ENCODE measurements at regions not wholly inside any gene's neighbourhood (a gene's known extent, or its start where the extent isn't known, plus 50 kb on each side); places are given as distances from the start of the nearest gene placed in this dataset.

DNA sequence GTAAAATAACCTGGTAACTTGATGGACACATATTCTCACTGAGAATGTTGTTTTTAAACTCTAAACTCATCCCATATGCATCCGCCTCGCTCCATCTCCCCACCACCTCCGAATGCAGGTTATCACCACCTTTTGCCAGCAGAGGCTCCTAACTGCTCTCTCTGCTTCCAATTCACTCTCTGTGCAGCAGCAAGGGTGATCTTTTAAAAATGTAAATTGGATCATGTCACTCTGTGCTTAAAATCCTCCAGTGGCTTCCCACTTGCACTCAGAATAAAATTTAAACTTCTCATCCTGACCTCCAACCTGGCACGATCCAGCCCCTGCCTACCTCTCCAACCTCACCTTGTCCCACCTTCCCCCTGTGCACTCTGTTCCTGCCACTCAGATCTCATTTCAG lies 317.2 kb downstream of the ZSWIM6 start:
- BruUV-seq (replicated peaks): no TSS peak
- intact Hi-C loops (cut with micrococcal nuclease; ENCODE audit: unreplicated experiment): no loop called here

DNA sequence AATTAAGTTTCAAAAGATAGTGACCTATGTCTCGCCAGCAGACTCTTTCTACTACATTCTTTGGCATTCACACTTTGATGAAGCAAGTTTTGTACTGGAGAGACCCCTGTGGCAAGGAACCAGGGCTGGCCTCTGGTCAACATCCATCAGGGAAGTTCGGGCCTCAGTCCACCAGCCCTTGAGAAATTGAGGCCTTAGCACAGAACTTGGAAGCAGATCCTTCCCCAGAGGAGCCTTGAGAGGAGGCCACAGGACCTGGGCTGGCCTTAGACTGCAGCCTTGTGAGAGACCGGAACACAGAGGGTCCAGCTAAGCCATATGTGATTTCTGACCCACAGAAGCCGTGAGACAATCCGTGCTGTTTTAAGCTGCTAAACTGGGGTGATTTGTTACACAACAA lies 317.9 kb downstream of the ZSWIM6 start:
- Histone ChIP-seq H3K4me3 (no peak overlapping the region), H4K20me1 (ENCODE audit: insufficient read depth) (no peaks in the 10 kb centered on the region), H3K27ac (no peak overlapping the region), H3F3A (ENCODE audit: insufficient read depth, low read depth) (no peaks in the 10 kb centered on the region), H3K4me2 (no peak overlapping the region), H3K9me3 (ENCODE audit: insufficient read depth, low read depth) (no peaks in the 10 kb centered on the region), H3K4me1 (replicated peaks; ENCODE audit: insufficient read depth) (no peaks in the 10 kb centered on the region), H3K36me3 (ENCODE audit: low read depth) (no peaks in the 10 kb centered on the region), H3K9me2 (ENCODE audit: insufficient read depth) (no peaks in the 10 kb centered on the region), H3K79me2 (ENCODE audit: low read depth) (no peaks in the 10 kb centered on the region), H2AFZ (no peak overlapping the region), H3K27me3 (ENCODE audit: insufficient read depth, low read depth) (peaks cover 14% of the 10 kb centered on the region; the same call in 1 of the 2 replicates)
- no peak for TF ChIP-seq EZH2 (IDR thresholded peaks at IDR 0.05; ENCODE audit: low read depth)
- TF ChIP-seq, protein P1, sequence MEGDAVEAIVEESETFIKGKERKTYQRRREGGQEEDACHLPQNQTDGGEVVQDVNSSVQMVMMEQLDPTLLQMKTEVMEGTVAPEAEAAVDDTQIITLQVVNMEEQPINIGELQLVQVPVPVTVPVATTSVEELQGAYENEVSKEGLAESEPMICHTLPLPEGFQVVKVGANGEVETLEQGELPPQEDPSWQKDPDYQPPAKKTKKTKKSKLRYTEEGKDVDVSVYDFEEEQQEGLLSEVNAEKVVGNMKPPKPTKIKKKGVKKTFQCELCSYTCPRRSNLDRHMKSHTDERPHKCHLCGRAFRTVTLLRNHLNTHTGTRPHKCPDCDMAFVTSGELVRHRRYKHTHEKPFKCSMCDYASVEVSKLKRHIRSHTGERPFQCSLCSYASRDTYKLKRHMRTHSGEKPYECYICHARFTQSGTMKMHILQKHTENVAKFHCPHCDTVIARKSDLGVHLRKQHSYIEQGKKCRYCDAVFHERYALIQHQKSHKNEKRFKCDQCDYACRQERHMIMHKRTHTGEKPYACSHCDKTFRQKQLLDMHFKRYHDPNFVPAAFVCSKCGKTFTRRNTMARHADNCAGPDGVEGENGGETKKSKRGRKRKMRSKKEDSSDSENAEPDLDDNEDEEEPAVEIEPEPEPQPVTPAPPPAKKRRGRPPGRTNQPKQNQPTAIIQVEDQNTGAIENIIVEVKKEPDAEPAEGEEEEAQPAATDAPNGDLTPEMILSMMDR (conservative IDR thresholded peaks at IDR 0.05): no peak
- no TSS peak for BruUV-seq (replicated peaks)
- CTCF ChIA-PET: no interaction called here
- POLR2A ChIA-PET (ENCODE audit: unreplicated experiment): no interaction called here
- DNase-seq: no peak
- intact Hi-C loops (cut with micrococcal nuclease; ENCODE audit: unreplicated experiment): loop anchor here (10.0 kb wide), 1 partner anchor 125 kb away; no protein-coding TSS in a partner anchor

More for the DNA sequence above, 317.2 kb downstream of the ZSWIM6 start:
- no peak for DNase-seq
- Histone ChIP-seq H2AFZ (no peak overlapping the region), H3K4me2 (no peak overlapping the region), H3K9me2 (ENCODE audit: insufficient read depth) (no peaks in the 10 kb centered on the region), H3K79me2 (ENCODE audit: low read depth) (no peaks in the 10 kb centered on the region), H3F3A (ENCODE audit: insufficient read depth, low read depth) (no peaks in the 10 kb centered on the region), H3K27ac (no peak overlapping the region), H3K36me3 (ENCODE audit: low read depth) (no peaks in the 10 kb centered on the region), H3K9me3 (ENCODE audit: insufficient read depth, low read depth) (no peaks in the 10 kb centered on the region), H4K20me1 (ENCODE audit: insufficient read depth) (no peaks in the 10 kb centered on the region), H3K4me1 (replicated peaks; ENCODE audit: insufficient read depth) (no peaks in the 10 kb centered on the region), H3K27me3 (ENCODE audit: insufficient read depth, low read depth) (peaks cover 14% of the 10 kb centered on the region; the same call in 1 of the 2 replicates), H3K4me3 (no peak overlapping the region)
- ChIA-PET POLR2A (ENCODE audit: unreplicated experiment) (no interaction called here), CTCF (no interaction called here)
- no peak for TF ChIP-seq EZH2 (IDR thresholded peaks at IDR 0.05; ENCODE audit: low read depth)
- TF ChIP-seq, protein P1 (conservative IDR thresholded peaks at IDR 0.05): no peak

DNA sequence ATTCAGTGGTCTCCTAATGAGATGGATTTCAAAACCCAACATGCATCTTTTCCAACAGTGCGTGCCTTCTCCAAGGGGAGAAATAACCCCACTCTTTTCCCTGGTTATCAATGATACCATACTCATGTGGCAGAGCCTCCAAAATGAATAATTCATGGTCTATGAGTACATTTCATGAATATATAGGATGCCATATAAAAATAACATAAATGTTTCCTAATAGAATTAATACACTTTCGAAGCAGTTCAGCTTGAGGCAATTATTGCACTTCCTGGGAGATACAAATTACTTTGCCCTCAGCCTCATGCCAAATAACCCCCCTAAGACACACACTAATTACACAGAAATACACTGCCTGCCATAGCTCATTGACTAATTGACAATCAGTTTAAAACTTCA lies 318.6 kb downstream of the ZSWIM6 start:
- no peak for TF ChIP-seq EZH2 (IDR thresholded peaks at IDR 0.05; ENCODE audit: low read depth)
- no peaks in the 10 kb centered on the region for H3K79me2 ChIP-seq (ENCODE audit: low read depth)
- POLR2A ChIA-PET (ENCODE audit: unreplicated experiment): interaction anchor here (0.6 kb wide), 1 partner anchor 317 kb away, joined by 3 read pairs; no protein-coding TSS in a partner anchor
- H2AFZ ChIP-seq: no peak overlapping the region
- no peaks in the 10 kb centered on the region for H4K20me1 ChIP-seq (ENCODE audit: insufficient read depth)
- H3K9me2 ChIP-seq (ENCODE audit: insufficient read depth): no peaks in the 10 kb centered on the region
- H3K27me3 ChIP-seq (ENCODE audit: insufficient read depth, low read depth): peaks cover 10% of the 10 kb centered on the region; the same call in 1 of the 2 replicates
- no peak for DNase-seq
- H3K4me3 ChIP-seq: no peak overlapping the region
- intact Hi-C loops (cut with micrococcal nuclease; ENCODE audit: unreplicated experiment): loop anchor here (10.0 kb wide), 1 partner anchor 126 kb away; no protein-coding TSS in a partner anchor
- BruUV-seq (replicated peaks): no TSS peak
- no peaks in the 10 kb centered on the region for H3K9me3 ChIP-seq (ENCODE audit: insufficient read depth, low read depth)
- H3F3A ChIP-seq (ENCODE audit: insufficient read depth, low read depth): no peaks in the 10 kb centered on the region
- no peaks in the 10 kb centered on the region for H3K36me3 ChIP-seq (ENCODE audit: low read depth)
- H3K4me2 ChIP-seq: no peak overlapping the region
- no peaks in the 10 kb centered on the region for H3K4me1 ChIP-seq (replicated peaks; ENCODE audit: insufficient read depth)
- CTCF ChIA-PET: no interaction called here
- H3K27ac ChIP-seq: no peak overlapping the region

DNA sequence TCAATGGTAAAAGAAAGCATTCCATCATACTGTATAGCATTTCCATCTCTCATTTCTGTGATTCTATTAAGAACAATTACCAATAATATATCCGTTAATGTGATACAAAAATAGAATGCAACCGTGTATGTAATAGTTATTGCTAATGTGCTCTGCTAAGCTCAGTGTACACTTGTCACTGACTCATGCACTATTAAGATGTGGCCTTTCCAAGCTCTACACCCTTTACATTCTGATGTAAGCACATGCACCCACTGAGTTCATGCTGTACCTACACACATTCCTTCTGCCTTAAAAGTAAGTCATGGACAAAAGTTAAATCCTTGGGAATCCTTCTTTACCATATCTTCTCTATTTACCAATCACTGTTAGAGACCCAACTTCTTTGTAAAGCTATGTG lies 319.1 kb downstream of the ZSWIM6 start:
- POLR2A ChIA-PET (ENCODE audit: unreplicated experiment): interaction anchor here (0.6 kb wide), 1 partner anchor 317 kb away, joined by 3 read pairs; no protein-coding TSS in a partner anchor
- intact Hi-C loops (cut with micrococcal nuclease; ENCODE audit: unreplicated experiment): loop anchor here (10.0 kb wide), 1 partner anchor 126 kb away; no protein-coding TSS in a partner anchor
- CTCF ChIA-PET: no interaction called here
- no peak overlapping the region for H2AFZ ChIP-seq
- no peaks in the 10 kb centered on the region for H3K9me3 ChIP-seq (ENCODE audit: insufficient read depth, low read depth)
- no peaks in the 10 kb centered on the region for H3K9me2 ChIP-seq (ENCODE audit: insufficient read depth)
- H3K4me1 ChIP-seq (replicated peaks; ENCODE audit: insufficient read depth): no peaks in the 10 kb centered on the region
- no peaks in the 10 kb centered on the region for H3K36me3 ChIP-seq (ENCODE audit: low read depth)
- H3K79me2 ChIP-seq (ENCODE audit: low read depth): no peaks in the 10 kb centered on the region
- peaks cover 10% of the 10 kb centered on the region; the same call in 1 of the 2 replicates for H3K27me3 ChIP-seq (ENCODE audit: insufficient read depth, low read depth)
- no peaks in the 10 kb centered on the region for H3F3A ChIP-seq (ENCODE audit: insufficient read depth, low read depth)
- H3K27ac ChIP-seq: no peak overlapping the region
- no TSS peak for BruUV-seq (replicated peaks)
- H3K4me3 ChIP-seq: no peak overlapping the region
- H4K20me1 ChIP-seq (ENCODE audit: insufficient read depth): no peaks in the 10 kb centered on the region
- no peak overlapping the region for H3K4me2 ChIP-seq
- TF ChIP-seq, protein P1 (conservative IDR thresholded peaks at IDR 0.05): no peak
- no peak for TF ChIP-seq EZH2 (IDR thresholded peaks at IDR 0.05; ENCODE audit: low read depth)
- no peak for DNase-seq
